ENCODE measurements at regions not wholly inside any gene's neighbourhood (a gene's known extent, or its start where the extent isn't known, plus 50 kb on each side); places are given as distances from the start of the nearest gene placed in this dataset.
"Not testable (repeated sequence)": the region's sequence is repeated elsewhere in the genome, so short reads cannot be mapped to it uniquely, and the experiment has no call there.

- not testable (repeated sequence) for DNase-seq
Measured at GRCh38 chr20:25774203-25774602, 77.5 kb upstream of the ZNF337 start.

GRCh38 chr20:25772437-25772836, 75.8 kb upstream of the ZNF337 start:
- not testable (repeated sequence) for DNase-seq

- not testable (repeated sequence) for DNase-seq
Measured at GRCh38 chr20:25771818-25772217, 75.2 kb upstream of the ZNF337 start.

- no peak for DNase-seq
Measured at GRCh38 chr20:25761596-25761995, 64.9 kb upstream of the ZNF337 start.

- not testable (repeated sequence) for DNase-seq
Measured at GRCh38 chr20:25761046-25761445, 64.4 kb upstream of the ZNF337 start.

- DNase-seq = peak; percentile 44
Measured at GRCh38 chr20:25750765-25751696, 54.4 kb upstream of the ZNF337 start.

GRCh38 chr20:25750220-25750764, 53.6 kb upstream of the ZNF337 start:
- DNase-seq = no peak

GRCh38 chr20:25749649-25750048, 53.0 kb upstream of the ZNF337 start:
- no peak for DNase-seq

Measured in activated T-cell treated with anti-CD3 and anti-CD28 coated beads for 4 hours (primary cell).